Occipital lobe (tissue), 1 donor: ENCODE measurements at regions not wholly inside any gene's neighbourhood (a gene's known extent, or its start where the extent isn't known, plus 50 kb on each side); places are given as distances from the start of the nearest gene placed in this dataset.

ENCODE experiments used
- DNase-seq: peaks from one replicate; lab custom pipeline; 2025; lab: John Stamatoyannopoulos, UW

GRCh38 chr6:137269803-137270202 is 50.6 kb upstream of the IFNGR1 start:
- no peak for DNase-seq

GRCh38 chr6:137269347-137269746 is 50.2 kb upstream of the IFNGR1 start:
- DNase-seq = no peak
